Mesothelial cell of epicardium (in vitro differentiated cells): ENCODE measurements at regions not wholly inside any gene's neighbourhood (a gene's known extent, or its start where the extent isn't known, plus 50 kb on each side); places are given as distances from the start of the nearest gene placed in this dataset.

Source experiments
- DNase-seq, 2 experiments: peaks; one replicate each; pipeline ENCODE4 v3.0.0; 2021; ENCODE audit warnings: low spot score in 2 of 2; ENCODE audit not compliant: unreplicated experiment in 2 of 2
- H3K27ac Mint-ChIP-seq: 2 replicates; pipeline ENCODE4 v1.8.0; 2021; ENCODE audit warnings: mixed read lengths
- H3K27me3 Mint-ChIP-seq: 2 replicates; pipeline ENCODE4 v1.8.0; 2021; ENCODE audit warnings: low read depth, mixed read lengths
- H3K36me3 Mint-ChIP-seq: 2 replicates; pipeline ENCODE4 v1.8.0; 2021; ENCODE audit warnings: mixed read lengths
- H3K4me1 Mint-ChIP-seq: 2 replicates; pipeline ENCODE4 v1.8.0; 2021; ENCODE audit warnings: mixed read lengths
- H3K4me3 Mint-ChIP-seq: 2 replicates; pipeline ENCODE4 v1.8.0; 2021; ENCODE audit warnings: mild to moderate bottlenecking, moderate library complexity, mixed read lengths
- H3K9me3 Mint-ChIP-seq: 2 replicates; pipeline ENCODE4 v1.8.0; 2021; ENCODE audit warnings: mixed read lengths
- CTCF ChIP-seq: fragments of 200-600 bp; sonication (generic); IDR thresholded peaks from one replicate; pipeline ENCODE4 v1.5.0; 2021; ENCODE audit warnings: antibody characterized with exemption; ENCODE audit not compliant: unreplicated experiment

GRCh38 chr5:28917631-28918030 lies 1879.2 kb upstream of the CDH9 start:
- no peak for TF ChIP-seq CTCF
- DNase-seq = no peak
- Mint-ChIP-seq H3K4me3 (no peak overlapping the region), H3K9me3 (peaks cover 3% of the 10 kb centered on the region), H3K4me1 (no peaks in the 10 kb centered on the region), H3K36me3 (no peaks in the 10 kb centered on the region), H3K27me3 (no peaks in the 10 kb centered on the region), H3K27ac (no peak overlapping the region)

GRCh38 chr5:28914297-28914696 lies 1875.9 kb upstream of the CDH9 start:
- no peaks in the 10 kb centered on the region for H3K4me1 Mint-ChIP-seq
- no peaks in the 10 kb centered on the region for H3K27me3 Mint-ChIP-seq
- peaks cover 3% of the 10 kb centered on the region for H3K9me3 Mint-ChIP-seq
- H3K36me3 Mint-ChIP-seq = no peaks in the 10 kb centered on the region
- H3K27ac Mint-ChIP-seq = no peak overlapping the region
- TF ChIP-seq CTCF = no peak
- DNase-seq = no peak
- H3K4me3 Mint-ChIP-seq = no peak overlapping the region

- Mint-ChIP-seq H3K27ac (no peak overlapping the region), H3K4me1 (no peaks in the 10 kb centered on the region), H3K27me3 (no peaks in the 10 kb centered on the region), H3K4me3 (no peak overlapping the region), H3K36me3 (no peaks in the 10 kb centered on the region), H3K9me3 (peaks cover 9% of the 10 kb centered on the region)
- DNase-seq = no peak
- no peak for TF ChIP-seq CTCF
Measured at GRCh38 chr5:28903643-28904042, 1865.3 kb upstream of the CDH9 start.

- H3K27me3 Mint-ChIP-seq = no peaks in the 10 kb centered on the region
- H3K36me3 Mint-ChIP-seq = peaks cover 3% of the 10 kb centered on the region
- H3K27ac Mint-ChIP-seq = no peak overlapping the region
- DNase-seq = no peak
- no peaks in the 10 kb centered on the region for H3K4me1 Mint-ChIP-seq
- peaks cover 17% of the 10 kb centered on the region for H3K9me3 Mint-ChIP-seq
- H3K4me3 Mint-ChIP-seq = no peak overlapping the region
- peak; percentile 38 for TF ChIP-seq CTCF
Measured at GRCh38 chr5:28896949-28897348, 1858.6 kb upstream of the CDH9 start.

GRCh38 chr5:28880936-28881335 lies 1842.5 kb upstream of the CDH9 start:
- Mint-ChIP-seq H3K27me3 (no peaks in the 10 kb centered on the region), H3K4me1 (no peaks in the 10 kb centered on the region), H3K4me3 (no peak overlapping the region), H3K9me3 (peaks cover 14% of the 10 kb centered on the region), H3K27ac (no peak overlapping the region), H3K36me3 (peaks cover 2% of the 10 kb centered on the region)
- no peak for DNase-seq
- TF ChIP-seq CTCF = no peak

GRCh38 chr5:28877050-28877449 lies 1838.7 kb upstream of the CDH9 start:
- DNase-seq = no peak
- Mint-ChIP-seq H3K36me3 (no peaks in the 10 kb centered on the region), H3K27ac (no peak overlapping the region), H3K27me3 (no peaks in the 10 kb centered on the region), H3K4me1 (no peaks in the 10 kb centered on the region), H3K4me3 (no peak overlapping the region), H3K9me3 (peaks cover 11% of the 10 kb centered on the region)
- no peak for TF ChIP-seq CTCF
